Ascending aorta (tissue), 2 donors: ENCODE measurements at regions not wholly inside any gene's neighbourhood (a gene's known extent, or its start where the extent isn't known, plus 50 kb on each side); places are given as distances from the start of the nearest gene placed in this dataset.

Experiments used
- DNase-seq, 2 donors: peaks; one replicate each; pipeline ENCODE4 v3.0.0-alpha.2; 2019; ENCODE audit warnings: low spot score in 2 of 2
- H3K27ac ChIP-seq, 2 donors: fragments of 200-600 bp; sonication (generic); one replicate each; pipeline ENCODE4 v1.5.1; 2016 to 2017; ENCODE audit warnings: mild to moderate bottlenecking in 1 of 2
- H3K27me3 ChIP-seq: fragments of 200-600 bp; sonication (generic); one replicate; pipeline ENCODE4 v1.5.1; 2017
- H3K36me3 ChIP-seq, 2 donors: fragments of 200-600 bp; sonication (generic); one replicate each; pipeline ENCODE4 v1.5.1; 2016
- H3K4me1 ChIP-seq, 2 donors: fragments of 200-600 bp; sonication (generic); one replicate each; pipeline ENCODE4 v1.5.1; 2016 to 2017; ENCODE audit warnings: mild to moderate bottlenecking in 1 of 2
- H3K4me3 ChIP-seq, 2 donors: fragments of 200-600 bp; sonication (generic); one replicate each; pipeline ENCODE4 v1.5.1; 2016 to 2017; ENCODE audit warnings: mild to moderate bottlenecking in 1 of 2
- H3K9me3 ChIP-seq, 2 donors: fragments of 200-600 bp; sonication (generic); one replicate each; pipeline ENCODE4 v1.5.1; 2016
- intact Hi-C: fragments of 100-400 bp; cut with DNase I; formaldehyde crosslinking; loops from one replicate; pipeline ENCODE4 v1.15.1; 2023
- TF ChIP-seq, protein P1 (sequence below), 3 experiments: fragments of 200-600 bp in 2 of 3; fragments of 450-650 bp in 1 of 3; sonication (generic) in 2 of 3; IDR thresholded peaks; one replicate each; pipeline ENCODE4 v1.5.1; 2016 to 2019; ENCODE audit warnings: antibody characterized with exemption in 3 of 3, mild to moderate bottlenecking in 1 of 3, moderate library complexity in 1 of 3

DNA sequence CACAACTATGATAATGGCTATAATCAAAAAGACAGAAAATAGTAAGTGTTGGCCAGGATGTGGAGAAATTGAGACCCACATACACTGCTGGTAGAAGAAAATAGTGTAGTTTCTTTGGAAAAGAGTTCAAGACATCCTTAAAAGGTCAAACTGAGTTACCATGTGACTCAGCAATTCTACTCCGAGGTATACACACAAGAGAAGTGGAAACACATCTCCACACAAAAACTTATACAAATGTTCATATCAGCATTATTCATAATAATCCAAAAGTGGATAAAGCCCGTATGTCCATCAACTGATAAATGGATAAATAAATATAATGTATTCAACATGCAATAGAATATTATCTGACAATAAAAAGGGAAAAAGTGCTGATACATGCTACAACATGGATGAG, 532.2 kb downstream of the NR2F1-AS1 start:
- no peaks in the 10 kb centered on the region for H3K27me3 ChIP-seq
- H3K4me1 ChIP-seq, result no peaks in the 10 kb centered on the region
- TF ChIP-seq, protein P1, sequence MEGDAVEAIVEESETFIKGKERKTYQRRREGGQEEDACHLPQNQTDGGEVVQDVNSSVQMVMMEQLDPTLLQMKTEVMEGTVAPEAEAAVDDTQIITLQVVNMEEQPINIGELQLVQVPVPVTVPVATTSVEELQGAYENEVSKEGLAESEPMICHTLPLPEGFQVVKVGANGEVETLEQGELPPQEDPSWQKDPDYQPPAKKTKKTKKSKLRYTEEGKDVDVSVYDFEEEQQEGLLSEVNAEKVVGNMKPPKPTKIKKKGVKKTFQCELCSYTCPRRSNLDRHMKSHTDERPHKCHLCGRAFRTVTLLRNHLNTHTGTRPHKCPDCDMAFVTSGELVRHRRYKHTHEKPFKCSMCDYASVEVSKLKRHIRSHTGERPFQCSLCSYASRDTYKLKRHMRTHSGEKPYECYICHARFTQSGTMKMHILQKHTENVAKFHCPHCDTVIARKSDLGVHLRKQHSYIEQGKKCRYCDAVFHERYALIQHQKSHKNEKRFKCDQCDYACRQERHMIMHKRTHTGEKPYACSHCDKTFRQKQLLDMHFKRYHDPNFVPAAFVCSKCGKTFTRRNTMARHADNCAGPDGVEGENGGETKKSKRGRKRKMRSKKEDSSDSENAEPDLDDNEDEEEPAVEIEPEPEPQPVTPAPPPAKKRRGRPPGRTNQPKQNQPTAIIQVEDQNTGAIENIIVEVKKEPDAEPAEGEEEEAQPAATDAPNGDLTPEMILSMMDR (IDR thresholded peaks at IDR 0.05), result no peak
- H3K36me3 ChIP-seq, result no peaks in the 10 kb centered on the region
- intact Hi-C loops, result no loop called here
- H3K4me3 ChIP-seq, result no peak overlapping the region
- H3K9me3 ChIP-seq, result no peaks in the 10 kb centered on the region
- H3K27ac ChIP-seq, result no peak overlapping the region
- no peak for DNase-seq

DNA sequence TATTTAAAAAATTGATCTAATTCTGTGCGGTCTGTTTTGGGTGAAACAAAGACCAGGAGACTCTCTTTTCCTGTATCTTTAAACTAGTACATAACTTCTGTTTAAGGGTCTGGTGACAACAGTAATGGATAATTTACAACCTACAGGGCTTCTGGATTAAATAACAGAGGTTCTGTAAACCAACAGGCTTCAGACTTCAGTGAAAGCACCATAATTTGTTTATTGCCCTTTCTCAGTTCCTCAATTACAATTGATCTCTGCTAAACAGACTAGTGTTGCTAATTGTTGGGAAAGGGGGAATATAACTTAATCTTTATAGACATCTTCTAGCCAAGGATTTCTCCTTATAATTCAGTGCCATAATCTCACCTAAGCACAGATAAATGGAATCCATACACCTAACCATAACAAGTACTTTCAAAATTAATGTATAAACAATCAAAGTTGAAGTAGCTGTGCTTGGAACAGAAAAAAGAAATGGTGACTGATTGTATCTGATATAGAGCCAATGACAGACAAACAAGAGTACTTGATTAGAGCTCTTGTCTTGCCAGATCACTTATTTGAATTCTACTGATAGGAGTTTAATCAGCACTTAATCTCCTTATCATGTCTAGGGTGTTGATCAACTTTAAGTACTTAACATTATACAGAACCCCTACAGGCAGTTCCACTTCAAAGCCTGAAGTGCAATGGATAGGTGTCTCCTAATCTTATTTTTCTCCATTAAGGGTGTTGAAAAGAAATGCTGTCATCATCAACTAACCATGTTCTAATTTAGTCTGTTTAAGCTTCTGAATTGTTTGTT, 536.0 kb downstream of the NR2F1-AS1 start:
- no peaks in the 10 kb centered on the region for H3K36me3 ChIP-seq
- TF ChIP-seq, protein P1 (IDR thresholded peaks at IDR 0.05), result no peak
- H3K27me3 ChIP-seq, result no peaks in the 10 kb centered on the region
- intact Hi-C loops, result no loop called here
- no peak overlapping the region for H3K27ac ChIP-seq
- H3K4me1 ChIP-seq, result no peaks in the 10 kb centered on the region
- no peaks in the 10 kb centered on the region for H3K9me3 ChIP-seq
- no peak for DNase-seq
- no peak overlapping the region for H3K4me3 ChIP-seq

DNA sequence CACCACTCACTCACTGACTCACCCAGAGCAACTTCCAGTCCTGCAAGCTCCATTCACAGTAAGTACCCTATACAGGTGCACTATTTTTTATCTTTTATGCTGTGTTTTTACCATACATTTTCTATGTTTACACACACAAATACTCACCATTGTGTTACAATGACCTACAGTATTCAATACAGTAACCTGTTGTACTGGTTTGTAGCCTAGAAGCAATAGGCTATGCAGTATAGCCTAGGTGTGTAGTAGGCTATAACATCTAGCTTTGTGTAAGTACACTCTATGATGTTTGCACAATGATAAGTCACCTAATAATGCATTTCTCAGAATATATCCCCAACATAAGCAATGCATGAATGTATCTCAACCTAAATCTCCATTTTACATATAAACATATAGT, 541.1 kb downstream of the NR2F1-AS1 start:
- intact Hi-C loops, result no loop called here
- H3K36me3 ChIP-seq, result no peaks in the 10 kb centered on the region
- no peaks in the 10 kb centered on the region for H3K27me3 ChIP-seq
- TF ChIP-seq, protein P1 (IDR thresholded peaks at IDR 0.05), result no peak
- no peak for DNase-seq
- no peaks in the 10 kb centered on the region for H3K9me3 ChIP-seq
- no peak overlapping the region for H3K4me3 ChIP-seq
- no peaks in the 10 kb centered on the region for H3K4me1 ChIP-seq
- no peak overlapping the region for H3K27ac ChIP-seq

DNA sequence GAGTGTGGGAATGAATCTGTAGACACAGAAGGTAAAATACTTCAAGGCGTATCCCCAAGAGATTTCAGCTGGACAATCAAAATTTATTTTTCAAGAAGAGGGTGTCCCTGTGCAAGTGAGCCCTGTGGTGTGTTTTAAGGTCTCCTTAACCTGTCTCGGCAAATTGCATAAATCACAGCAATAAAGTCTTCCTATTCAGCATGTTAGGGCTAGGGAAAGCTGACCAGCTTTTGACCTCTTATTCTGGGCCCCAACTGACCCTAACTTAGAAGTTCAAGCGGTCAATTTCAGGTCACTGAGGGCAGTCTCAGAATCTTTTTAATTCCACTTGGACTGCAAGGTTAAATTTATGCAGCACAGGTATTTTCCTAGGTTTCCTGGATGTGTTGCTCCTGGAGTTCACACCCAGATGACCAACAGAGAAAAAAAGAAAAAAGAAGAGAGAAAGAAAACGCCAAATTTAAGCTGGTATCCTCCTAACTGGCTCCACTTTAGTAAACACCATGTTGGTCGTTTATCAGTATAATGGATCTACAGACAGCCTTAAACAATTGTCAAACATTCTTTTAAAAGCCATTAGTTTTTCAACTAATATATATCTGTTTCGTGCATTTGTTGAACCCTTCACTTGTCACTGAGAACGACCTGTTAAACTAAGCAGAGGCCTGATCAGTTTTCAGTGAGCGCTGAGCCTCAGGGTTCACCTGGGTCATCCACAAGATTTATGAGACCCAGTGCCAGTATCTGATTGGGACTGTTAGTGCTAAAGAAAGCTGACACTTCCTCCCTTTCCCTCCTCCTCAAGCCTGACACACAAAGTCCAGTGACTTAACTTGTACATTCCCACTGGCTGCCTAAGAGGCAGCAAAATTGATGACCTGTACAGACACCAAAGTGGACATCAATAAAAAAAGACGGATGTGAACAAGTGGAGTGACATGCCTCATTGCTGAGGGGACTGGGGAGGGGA, 546.1 kb downstream of the NR2F1-AS1 start:
- H3K4me3 ChIP-seq, result no peak overlapping the region
- intact Hi-C loops, result no loop called here
- no peaks in the 10 kb centered on the region for H3K27me3 ChIP-seq
- no peaks in the 10 kb centered on the region for H3K4me1 ChIP-seq
- no peaks in the 10 kb centered on the region for H3K36me3 ChIP-seq
- H3K9me3 ChIP-seq, result no peaks in the 10 kb centered on the region
- no peak overlapping the region for H3K27ac ChIP-seq
- no peak for DNase-seq
- TF ChIP-seq, protein P1 (IDR thresholded peaks at IDR 0.05), result no peak

DNA sequence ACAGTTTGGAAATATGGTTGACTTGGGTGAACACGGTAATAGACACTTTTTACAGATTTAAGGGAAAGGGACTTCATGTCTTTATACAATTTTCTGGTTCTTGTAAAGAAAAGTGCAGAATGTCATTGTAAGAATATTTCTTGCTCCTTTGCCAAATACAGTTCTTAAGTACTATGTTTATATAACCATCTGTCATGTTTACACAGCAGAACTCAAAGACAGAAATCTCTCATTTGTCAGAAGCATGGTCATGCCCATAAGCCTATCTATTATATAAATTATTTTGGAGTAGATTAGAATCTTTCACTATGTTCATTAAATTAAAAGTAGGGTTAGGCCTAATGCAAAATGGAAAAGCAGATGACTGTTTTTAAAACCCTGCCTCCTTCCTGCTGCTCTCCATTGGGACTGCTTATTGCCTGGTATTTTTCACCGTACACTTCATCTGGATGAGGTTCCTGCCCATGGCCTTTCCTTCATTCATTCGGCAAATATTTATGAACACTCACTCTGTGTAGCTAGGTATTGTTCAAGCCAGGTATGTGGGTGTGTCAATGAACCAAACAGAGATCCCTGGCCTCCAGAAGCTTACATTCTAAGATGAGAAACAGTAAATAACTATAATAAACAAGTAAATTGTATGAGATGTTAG, 558.1 kb downstream of the NR2F1-AS1 start:
- Histone ChIP-seq H3K4me3 (no peak overlapping the region), H3K27me3 (no peaks in the 10 kb centered on the region), H3K4me1 (no peaks in the 10 kb centered on the region), H3K36me3 (no peaks in the 10 kb centered on the region), H3K27ac (no peak overlapping the region), H3K9me3 (no peaks in the 10 kb centered on the region)
- intact Hi-C loops, result no loop called here
- TF ChIP-seq, protein P1 (IDR thresholded peaks at IDR 0.05), result no peak
- no peak for DNase-seq
